Activated CD8-positive, alpha-beta T cell treated with anti-CD3 and anti-CD28 coated beads for 36 hours (primary cell): ENCODE measurements at regions not wholly inside any gene's neighbourhood (a gene's known extent, or its start where the extent isn't known, plus 50 kb on each side); places are given as distances from the start of the nearest gene placed in this dataset.

Experiments used
- ATAC-seq: fragments of 200-7000 bp; cut with Tn5 transposase; one replicate; pipeline ENCODE4 v1.10.0; 2021; ENCODE audit warnings: mild to moderate bottlenecking, moderate library complexity
- CTCF ChIA-PET: fragments of 350-600 bp; sonication (Branson Sonifier 250); formaldehyde crosslinking; loops from one replicate; lab custom pipeline; 2021; ENCODE audit warnings: antibody characterized with exemption; lab: Charles Lee
- POLR2A ChIA-PET: fragments of 350-600 bp; sonication (Branson Sonifier 250); formaldehyde crosslinking; loops from one replicate; lab custom pipeline; 2021; ENCODE audit warnings: antibody characterized with exemption; lab: Charles Lee
- DNase-seq: peaks from one replicate; pipeline ENCODE4 v3.0.0-alpha.2; 2020
- H3K27ac Mint-ChIP-seq: one replicate; pipeline ENCODE4 v1.8.0; 2021; ENCODE audit warnings: mild to moderate bottlenecking, mixed read lengths
- H3K27me3 Mint-ChIP-seq: one replicate; pipeline ENCODE4 v1.8.0; 2021; ENCODE audit warnings: mixed read lengths
- H3K36me3 Mint-ChIP-seq: one replicate; pipeline ENCODE4 v1.8.0; 2021; ENCODE audit warnings: low read depth, mixed read lengths
- H3K4me1 Mint-ChIP-seq: one replicate; pipeline ENCODE4 v1.8.0; 2021; ENCODE audit warnings: low read depth, mixed read lengths
- H3K4me3 Mint-ChIP-seq: one replicate; pipeline ENCODE4 v1.8.0; 2021; ENCODE audit warnings: mild to moderate bottlenecking, moderate library complexity, mixed read lengths
- H3K9me3 Mint-ChIP-seq: one replicate; pipeline ENCODE4 v1.8.0; 2021; ENCODE audit warnings: mixed read lengths
- intact Hi-C: fragments of 100-400 bp; cut with micrococcal nuclease; formaldehyde crosslinking; loops from one replicate; pipeline ENCODE4 v1.10.0; 2022
- TF ChIP-seq, protein P1 (sequence below): fragments of 200-600 bp; IDR thresholded peaks from one replicate; pipeline ENCODE4 v1.8.0; 2022; ENCODE audit warnings: antibody characterized with exemption, mild to moderate bottlenecking

DNA sequence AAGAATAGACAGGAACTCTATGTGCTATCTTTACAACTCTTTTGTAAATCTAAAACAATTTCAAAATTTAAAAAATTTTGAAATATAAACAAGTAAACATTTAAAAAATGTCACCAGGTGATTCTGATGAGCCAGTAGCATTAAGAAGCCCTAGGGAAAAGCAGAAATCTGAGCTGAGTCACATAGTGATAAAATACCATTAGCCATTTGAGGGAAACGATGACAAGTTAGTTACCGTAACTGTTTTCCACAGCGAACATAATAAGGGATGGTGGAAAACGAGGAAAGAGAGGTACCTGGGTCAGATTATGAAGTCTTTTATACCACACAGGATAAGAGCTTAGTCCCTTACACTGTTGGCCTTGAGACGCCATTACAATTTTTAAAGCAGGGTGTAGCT is 55.5 kb downstream of the PRR15 start:
- Mint-ChIP-seq H3K9me3 (no peaks in the 10 kb centered on the region), H3K4me1 (no peaks in the 10 kb centered on the region), H3K27ac (no peak overlapping the region), H3K36me3 (no peaks in the 10 kb centered on the region), H3K4me3 (no peak overlapping the region), H3K27me3 (peaks cover 17% of the 10 kb centered on the region)
- CTCF ChIA-PET = no interaction called here
- POLR2A ChIA-PET = no interaction called here
- TF ChIP-seq, protein P1, sequence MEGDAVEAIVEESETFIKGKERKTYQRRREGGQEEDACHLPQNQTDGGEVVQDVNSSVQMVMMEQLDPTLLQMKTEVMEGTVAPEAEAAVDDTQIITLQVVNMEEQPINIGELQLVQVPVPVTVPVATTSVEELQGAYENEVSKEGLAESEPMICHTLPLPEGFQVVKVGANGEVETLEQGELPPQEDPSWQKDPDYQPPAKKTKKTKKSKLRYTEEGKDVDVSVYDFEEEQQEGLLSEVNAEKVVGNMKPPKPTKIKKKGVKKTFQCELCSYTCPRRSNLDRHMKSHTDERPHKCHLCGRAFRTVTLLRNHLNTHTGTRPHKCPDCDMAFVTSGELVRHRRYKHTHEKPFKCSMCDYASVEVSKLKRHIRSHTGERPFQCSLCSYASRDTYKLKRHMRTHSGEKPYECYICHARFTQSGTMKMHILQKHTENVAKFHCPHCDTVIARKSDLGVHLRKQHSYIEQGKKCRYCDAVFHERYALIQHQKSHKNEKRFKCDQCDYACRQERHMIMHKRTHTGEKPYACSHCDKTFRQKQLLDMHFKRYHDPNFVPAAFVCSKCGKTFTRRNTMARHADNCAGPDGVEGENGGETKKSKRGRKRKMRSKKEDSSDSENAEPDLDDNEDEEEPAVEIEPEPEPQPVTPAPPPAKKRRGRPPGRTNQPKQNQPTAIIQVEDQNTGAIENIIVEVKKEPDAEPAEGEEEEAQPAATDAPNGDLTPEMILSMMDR = no peak
- intact Hi-C loops = no loop called here
- no peak for DNase-seq
- no peak for ATAC-seq

DNA sequence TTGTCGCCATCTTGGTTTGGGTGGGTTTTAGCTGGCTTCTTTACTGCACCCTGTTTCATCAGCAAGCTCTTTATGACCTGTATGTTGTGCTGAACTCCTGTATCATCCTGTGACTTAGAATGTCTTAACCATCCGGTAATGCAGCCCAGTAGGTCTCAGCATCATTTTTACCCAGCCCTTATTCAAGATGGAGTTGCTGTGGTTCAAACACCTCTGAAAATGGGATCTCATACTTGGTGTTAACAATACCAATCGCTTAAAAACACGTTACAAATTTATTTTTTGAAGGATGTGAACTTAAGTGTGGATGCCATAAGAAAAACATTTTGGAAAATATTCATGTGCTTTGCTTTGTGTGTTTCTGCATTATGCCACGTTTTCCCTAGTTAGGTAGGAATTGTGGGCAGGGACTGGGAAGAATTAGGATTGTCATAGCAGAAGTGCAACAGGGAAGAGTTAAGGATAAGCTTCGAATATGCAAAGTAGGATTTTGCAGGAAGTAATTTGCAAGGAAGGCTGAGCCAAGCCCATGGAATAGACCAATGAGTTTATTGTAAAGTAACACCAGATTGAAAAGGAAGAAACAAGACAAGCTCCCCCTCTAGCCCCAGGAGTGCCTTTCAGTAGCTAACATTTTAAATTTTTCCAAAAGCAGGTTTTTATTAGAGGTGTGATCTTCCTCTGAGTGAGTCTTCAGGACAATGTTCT is 56.4 kb downstream of the PRR15 start:
- POLR2A ChIA-PET = no interaction called here
- DNase-seq (no peak), ATAC-seq (no peak)

GRCh38 chr7:29620556-29620930 is 56.9 kb downstream of the PRR15 start:
- POLR2A ChIA-PET = no interaction called here
- intact Hi-C loops = no loop called here
- DNase-seq = no peak
- no peak for ATAC-seq
- CTCF ChIA-PET = interaction anchor here (1.2 kb wide), 1 partner anchor 14 kb away, joined by 3 read pairs; no protein-coding TSS in a partner anchor
- no peaks in the 10 kb centered on the region for H3K9me3 Mint-ChIP-seq
- peaks cover 16% of the 10 kb centered on the region for H3K27me3 Mint-ChIP-seq
- TF ChIP-seq, protein P1 = no peak
- H3K27ac Mint-ChIP-seq = no peak overlapping the region
- no peaks in the 10 kb centered on the region for H3K36me3 Mint-ChIP-seq
- H3K4me1 Mint-ChIP-seq = no peaks in the 10 kb centered on the region
- H3K4me3 Mint-ChIP-seq = no peak overlapping the region

More for the DNA sequence above, 56.4 kb downstream of the PRR15 start:
- no peaks in the 10 kb centered on the region for H3K4me1 Mint-ChIP-seq
- no peak overlapping the region for H3K27ac Mint-ChIP-seq
- peaks cover 19% of the 10 kb centered on the region for H3K27me3 Mint-ChIP-seq
- TF ChIP-seq, protein P1 = no peak
- no peaks in the 10 kb centered on the region for H3K9me3 Mint-ChIP-seq
- CTCF ChIA-PET = no interaction called here
- no peak overlapping the region for H3K4me3 Mint-ChIP-seq
- intact Hi-C loops = no loop called here
- H3K36me3 Mint-ChIP-seq = no peaks in the 10 kb centered on the region

DNA sequence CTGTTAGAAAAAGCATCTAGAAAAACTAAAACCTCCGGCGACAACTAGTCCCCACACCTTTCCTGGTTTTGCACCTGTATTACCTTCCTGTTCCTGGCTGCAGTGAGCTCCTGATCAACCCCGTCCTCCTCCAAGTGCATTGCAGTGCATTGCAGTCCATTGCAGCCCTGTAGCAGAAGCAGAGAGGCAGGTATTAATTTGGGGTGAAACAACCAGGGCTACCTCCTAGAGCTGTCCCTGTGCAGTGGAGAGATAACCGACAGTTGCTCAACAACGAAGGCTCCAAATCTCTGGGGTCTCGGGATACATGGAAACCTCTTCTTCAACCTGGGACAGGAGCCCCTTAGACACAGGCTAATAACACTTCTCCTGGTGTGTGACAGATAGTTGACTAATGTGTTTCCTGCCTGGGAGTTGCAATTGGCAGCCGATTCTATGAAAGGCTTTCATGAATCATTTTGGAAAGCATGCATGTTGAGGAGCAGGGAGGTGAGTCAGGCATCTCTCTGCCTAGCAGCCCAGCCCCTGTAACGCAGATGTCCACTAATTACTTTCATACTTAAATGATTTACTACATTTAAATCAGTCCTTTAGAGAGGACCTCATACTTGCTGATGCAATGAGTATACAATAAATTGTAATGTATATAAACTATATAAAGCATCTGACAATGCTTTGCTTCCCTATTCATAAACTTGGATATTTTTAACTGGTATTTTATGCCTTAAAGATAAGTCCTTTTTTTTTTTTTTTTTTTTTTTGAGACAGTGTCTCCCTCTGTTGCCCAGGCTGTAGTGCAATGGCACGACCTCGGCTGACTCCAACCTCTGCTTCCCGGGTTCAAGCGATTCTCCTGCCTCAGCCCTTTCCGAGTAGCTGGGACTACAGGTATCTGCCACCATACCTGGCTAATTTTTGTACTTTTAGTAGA is 59.0 kb downstream of the PRR15 start:
- ATAC-seq = no peak
- Mint-ChIP-seq H3K27ac (no peak overlapping the region), H3K27me3 (peaks cover 11% of the 10 kb centered on the region), H3K4me1 (no peaks in the 10 kb centered on the region), H3K36me3 (no peaks in the 10 kb centered on the region), H3K4me3 (no peak overlapping the region), H3K9me3 (no peaks in the 10 kb centered on the region)
- DNase-seq = no peak
- intact Hi-C loops = no loop called here
- POLR2A ChIA-PET = no interaction called here
- TF ChIP-seq, protein P1 = no peak
- CTCF ChIA-PET = no interaction called here

- H3K4me1 Mint-ChIP-seq = no peaks in the 10 kb centered on the region
- CTCF ChIA-PET = no interaction called here
- no peak for ATAC-seq
- intact Hi-C loops = no loop called here
- H3K36me3 Mint-ChIP-seq = no peaks in the 10 kb centered on the region
- H3K27me3 Mint-ChIP-seq = peaks cover 12% of the 10 kb centered on the region
- TF ChIP-seq, protein P1 = no peak
- POLR2A ChIA-PET = no interaction called here
- no peak for DNase-seq
- no peak overlapping the region for H3K4me3 Mint-ChIP-seq
- H3K27ac Mint-ChIP-seq = no peak overlapping the region
- no peaks in the 10 kb centered on the region for H3K9me3 Mint-ChIP-seq
Measured at GRCh38 chr7:29623973-29624372, 60.3 kb downstream of the PRR15 start.
